Stimulated activated CD8-positive, alpha-beta memory T cell treated with anti-CD3 and anti-CD28 coated beads, Interleukin-7, amount 100 ng/mL, for 48 hours (primary cell): ENCODE measurements at regions not wholly inside any gene's neighbourhood (a gene's known extent, or its start where the extent isn't known, plus 50 kb on each side); places are given as distances from the start of the nearest gene placed in this dataset.
"Not testable (repeated sequence)": the region's sequence is repeated elsewhere in the genome, so short reads cannot be mapped to it uniquely, and the experiment has no call there.

Source experiments
- DNase-seq, 2 donors: peaks; one replicate each; pipeline ENCODE4 v3.0.0-alpha.2; 2020; ENCODE audit warnings: low read depth in 1 of 2; ENCODE audit errors: extremely low read depth in 1 of 2

- DNase-seq: no peak
Measured at GRCh38 chr10:120047926-120048325, 155.4 kb downstream of the SEC23IP start.

DNA sequence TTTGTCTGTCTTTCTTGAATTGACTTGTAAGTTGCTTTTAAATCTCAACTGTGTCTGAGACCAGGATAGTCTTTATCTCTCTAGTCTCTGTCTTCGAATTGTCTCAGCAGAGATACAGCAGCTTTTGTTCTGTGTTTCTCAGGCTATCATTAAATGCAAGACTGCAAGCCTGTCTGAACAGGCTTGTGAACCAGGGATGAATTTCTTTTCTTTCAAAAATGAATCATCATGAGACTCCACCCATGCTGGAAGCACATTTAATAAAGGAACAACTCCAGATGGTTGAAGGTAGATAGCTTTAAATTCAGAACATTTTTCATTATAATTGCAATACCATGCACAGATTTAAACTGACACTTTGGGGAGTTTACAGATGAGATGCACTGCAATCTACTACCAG, 155.9 kb downstream of the SEC23IP start:
- no peak for DNase-seq

DNA sequence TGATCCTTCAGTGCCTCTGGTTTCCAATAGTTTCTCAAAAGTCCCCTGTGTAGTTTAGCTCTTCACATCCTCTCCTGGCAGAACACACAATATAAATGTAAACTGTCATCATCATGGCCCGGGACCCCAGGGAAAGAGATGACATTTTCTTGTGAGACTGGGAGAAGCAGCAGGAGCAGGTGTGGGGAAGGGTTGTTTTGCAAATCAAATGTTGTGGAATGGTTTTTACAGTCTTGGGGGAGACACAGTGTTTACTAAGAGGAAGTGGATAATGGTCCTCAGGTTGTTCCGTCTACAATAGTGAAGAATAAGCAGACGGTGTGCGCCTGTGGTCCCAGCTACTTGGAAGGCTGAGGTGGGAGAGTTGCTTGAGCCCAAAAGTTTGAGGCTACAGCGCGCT, 159.1 kb downstream of the SEC23IP start:
- no peak for DNase-seq

DNA sequence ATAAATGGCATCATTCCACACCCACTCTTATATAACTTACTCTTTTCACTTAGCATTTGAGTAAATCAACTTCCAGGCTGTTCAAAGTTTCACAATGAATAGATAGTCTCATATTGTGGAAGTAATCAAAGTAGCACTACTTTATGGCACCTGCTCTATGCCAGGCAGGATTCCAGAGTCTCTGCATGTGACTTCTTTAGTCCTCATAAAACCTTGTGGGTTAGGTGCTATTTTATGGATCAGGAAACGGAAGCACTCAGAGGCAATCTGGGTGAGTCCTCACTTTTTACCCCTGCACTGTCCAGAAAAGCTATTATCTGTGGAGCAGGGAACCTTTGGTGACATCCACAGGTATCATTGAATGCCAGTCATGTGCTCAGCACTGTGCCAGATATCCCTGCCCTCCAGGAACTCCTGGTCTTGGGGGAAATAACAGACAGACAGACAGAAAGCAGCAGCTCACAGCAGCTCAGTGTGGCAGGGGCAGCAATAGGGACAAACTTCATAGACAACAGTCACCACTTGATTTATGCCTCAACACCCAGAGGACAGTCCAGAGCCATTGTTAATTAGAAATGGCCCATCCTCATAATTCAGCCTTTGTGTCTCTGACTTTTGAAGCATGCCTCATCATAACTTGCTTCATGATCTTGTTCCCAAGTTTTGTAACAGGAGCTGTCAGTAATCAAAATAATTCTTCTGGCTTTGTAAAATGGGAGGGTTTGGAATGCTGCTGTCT, 160.6 kb downstream of the SEC23IP start:
- DNase-seq: no peak

DNA sequence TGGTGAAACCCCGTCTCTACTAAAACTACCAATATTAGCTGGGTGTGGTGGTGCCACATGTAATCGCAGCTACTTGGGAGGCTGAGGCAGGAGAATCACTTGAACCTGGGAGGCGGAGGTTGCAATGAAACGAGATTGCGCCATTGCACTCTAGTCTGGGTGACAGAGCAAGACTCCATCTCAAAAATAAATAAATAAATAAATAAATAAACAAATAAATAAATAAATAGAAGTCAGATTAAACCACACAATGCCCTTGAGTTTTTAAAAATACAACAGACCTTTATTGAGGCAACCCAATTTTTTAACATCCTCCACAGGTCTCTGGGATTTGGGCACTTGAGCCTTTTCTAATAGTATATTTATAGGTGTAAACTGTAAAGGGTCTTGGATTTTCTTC, 167.3 kb downstream of the SEC23IP start:
- not testable (repeated sequence) for DNase-seq

GRCh38 chr10:120067427-120067826, 174.9 kb downstream of the SEC23IP start:
- no peak for DNase-seq

DNA sequence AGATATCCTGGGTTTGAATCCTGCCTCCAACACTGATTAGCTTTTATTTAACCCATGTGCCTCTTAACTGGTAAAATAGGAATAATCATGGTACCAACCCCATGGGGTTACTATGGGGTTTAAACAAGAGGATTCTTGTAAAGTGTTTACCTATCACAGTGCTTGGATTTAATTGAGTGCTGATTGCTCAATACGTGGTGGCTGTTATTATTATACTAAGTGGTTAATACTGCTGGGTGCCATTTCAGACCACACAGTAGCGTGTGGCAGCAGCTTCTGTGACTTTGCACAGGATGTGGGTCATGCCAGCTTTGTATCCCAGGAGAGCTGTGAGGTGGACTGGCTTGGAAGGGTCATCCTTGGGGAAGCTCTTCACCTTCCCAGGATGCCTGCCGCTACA, 177.2 kb downstream of the SEC23IP start:
- no peak for DNase-seq

GRCh38 chr10:120075349-120075748, 182.8 kb downstream of the SEC23IP start:
- DNase-seq: no peak

DNA sequence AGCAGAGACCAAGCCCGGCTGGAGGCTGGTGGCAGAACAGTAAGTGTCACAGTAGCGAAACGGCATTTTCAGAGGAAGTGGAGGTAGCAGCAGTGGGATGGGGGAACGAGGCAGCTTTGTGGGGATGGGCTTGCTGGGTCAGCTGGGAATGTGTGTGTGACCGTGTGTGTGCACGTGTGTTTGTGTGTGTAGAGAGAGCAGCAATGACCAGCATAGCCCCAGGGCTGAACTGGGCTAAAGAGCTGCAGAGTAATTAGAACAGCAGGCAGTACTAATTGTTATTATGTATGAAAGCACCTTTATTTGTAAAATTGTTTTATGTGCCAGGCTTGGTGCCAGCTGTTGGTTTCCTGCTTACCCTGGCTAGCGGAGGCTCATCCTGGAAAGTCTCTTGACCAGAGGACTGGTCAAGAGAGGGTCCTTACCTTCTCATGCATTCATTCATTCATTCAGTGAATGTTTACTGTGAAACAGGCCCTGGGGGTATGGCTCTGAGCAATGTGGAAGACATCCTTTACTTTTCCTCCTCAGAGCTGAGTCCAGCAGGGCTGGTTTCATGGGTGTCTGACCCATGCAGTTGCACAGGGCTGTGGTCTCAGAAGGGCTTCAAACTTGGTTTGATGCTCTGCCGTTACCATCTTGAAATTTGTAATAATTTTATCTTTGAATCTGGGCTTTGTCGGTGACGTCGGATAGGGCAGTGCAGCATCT, 184.6 kb downstream of the SEC23IP start:
- DNase-seq: no peak

GRCh38 chr10:120077707-120078492, 185.4 kb downstream of the SEC23IP start:
- DNase-seq: no peak

GRCh38 chr10:120085096-120085796, 192.7 kb downstream of the SEC23IP start:
- DNase-seq: no peak

GRCh38 chr10:120086066-120086465, 193.5 kb downstream of the SEC23IP start:
- no peak for DNase-seq

GRCh38 chr10:120087109-120087508, 194.6 kb downstream of the SEC23IP start:
- DNase-seq: no peak

DNA sequence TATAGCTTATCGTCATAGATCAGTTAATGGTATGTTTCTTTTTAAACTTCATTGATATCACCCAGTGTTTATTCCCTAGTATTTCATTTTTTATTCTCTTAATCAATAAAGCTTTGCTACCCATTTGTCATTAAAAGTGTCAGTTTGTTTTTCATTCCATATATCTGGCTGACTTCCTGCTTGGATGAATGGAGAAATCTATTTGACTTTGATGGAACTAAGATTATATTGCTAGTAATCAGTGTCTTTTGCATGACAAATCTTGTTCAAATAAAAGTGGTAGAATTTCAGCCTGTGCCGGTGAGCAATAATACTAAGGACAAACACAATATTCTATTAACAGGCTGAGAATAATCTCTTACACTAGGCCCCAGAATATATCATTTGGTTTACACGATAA, 203.3 kb downstream of the SEC23IP start:
- DNase-seq: no peak

GRCh38 chr10:120097766-120098165, 205.2 kb downstream of the SEC23IP start:
- no peak for DNase-seq

- no peak for DNase-seq
Measured at GRCh38 chr10:120098232-120098930, 205.9 kb downstream of the SEC23IP start.

- no peak for DNase-seq
Measured at GRCh38 chr10:120103738-120104560, 211.4 kb downstream of the SEC23IP start.

DNA sequence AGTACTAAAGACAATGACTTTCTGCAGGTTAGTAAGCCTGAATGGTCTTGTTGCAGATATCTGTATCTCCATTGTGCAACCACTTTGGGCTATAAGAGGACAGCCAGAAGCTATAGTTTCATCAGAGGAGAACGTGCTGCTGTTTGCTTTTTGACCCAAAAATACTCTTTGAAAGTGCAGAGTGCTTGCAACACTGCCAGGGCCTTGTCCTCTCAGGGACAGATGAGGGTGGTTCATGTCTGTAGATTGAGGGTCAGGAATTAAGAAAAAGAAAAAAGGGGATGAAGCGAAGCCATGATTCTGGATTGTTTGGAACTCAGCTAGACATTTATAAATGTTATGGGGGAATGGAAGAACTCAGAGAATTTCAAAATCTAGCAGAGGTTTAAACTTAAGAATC, 212.5 kb downstream of the SEC23IP start:
- DNase-seq: no peak

- DNase-seq: no peak
Measured at GRCh38 chr10:120105492-120105891, 213.0 kb downstream of the SEC23IP start.

DNA sequence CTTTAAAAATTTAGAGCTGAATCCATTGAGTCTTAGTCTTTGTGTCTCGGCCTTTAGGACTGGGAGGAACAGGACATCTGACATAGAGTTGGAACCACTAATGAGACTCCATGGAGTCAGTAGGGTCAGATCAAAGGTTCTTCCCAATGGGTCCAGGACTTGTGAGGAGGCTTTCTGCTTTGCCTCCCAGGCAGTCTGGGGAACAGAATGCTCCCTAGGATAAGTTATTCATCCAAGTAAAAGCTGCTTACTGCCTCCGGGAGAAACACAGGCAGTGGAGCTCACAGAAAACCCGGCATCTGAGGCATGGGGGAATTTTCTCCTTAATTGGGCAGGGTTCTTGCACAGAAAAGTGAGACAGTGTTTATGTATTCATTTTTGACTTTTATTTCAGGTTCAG, 216.4 kb downstream of the SEC23IP start:
- no peak for DNase-seq
